HepG2 (cell line): ENCODE measurements at regions not wholly inside any gene's neighbourhood (a gene's known extent, or its start where the extent isn't known, plus 50 kb on each side); places are given as distances from the start of the nearest gene placed in this dataset.

ENCODE experiments used
- ATAC-seq: fragments of 200-7000 bp; cut with Tn5 transposase; 3 replicates; pipeline ENCODE4 v1.9.1; 2020; ENCODE audit warnings: mild to moderate bottlenecking, moderate library complexity
- BruUV-seq: library from RNA; stranded (reverse); fragments of 400-500 nt; replicated peaks from 2 replicates; lab custom pipeline; 2021; lab: Mats Ljungman, UMichigan
- CTCF ChIA-PET: fragments of 300-600 bp; formaldehyde crosslinking; extraction: SDS; loops from one replicate; lab custom pipeline; 2021; ENCODE audit warnings: low total read pairs, inconsistent platforms, low intra/inter-chr PET ratio; lab: Yijun Ruan, JAX
- POLR2A ChIA-PET: fragments of 350-600 bp; sonication (Branson Sonifier 250); formaldehyde crosslinking; loops from one replicate; lab custom pipeline; 2020; ENCODE audit warnings: antibody characterized with exemption, inconsistent platforms; lab: Yijun Ruan, JAX
- DNase-seq: peaks from one replicate; pipeline ENCODE4 v3.0.0-alpha.2; 2015; ENCODE audit warnings: low spot score
- FAIRE-seq: peaks from 3 replicates; lab custom pipeline; 2011; peaks lifted over from hg19 to GRCh38; lab: Jason Lieb, UNC
- H2AFZ ChIP-seq: one replicate; pipeline ENCODE4 v1.6.1; 2011; ENCODE audit warnings: low read length, inconsistent platforms
- H3K27ac ChIP-seq: fragments of 300-600 bp; 3 replicates; pipeline ENCODE4 v1.8.0; 2011; ENCODE audit warnings: mixed run types, mild to moderate bottlenecking, mixed read lengths, low read length, inconsistent platforms; ENCODE audit not compliant: insufficient read depth; ENCODE audit errors: extremely low read length
- H3K27me3 ChIP-seq, 2 experiments: fragments of 200-600 bp in 1 of 2; 2 replicates in 1 of 2; 3 replicates in 1 of 2; pipeline versions ENCODE4 v1.6.0 to v1.8.0; 2011; ENCODE audit warnings: low read length in 2 of 2, mild to moderate bottlenecking in 2 of 2, moderate library complexity in 2 of 2, inconsistent platforms in 1 of 2; ENCODE audit not compliant: insufficient read depth in 2 of 2, control insufficient read depth in 1 of 2
- H3K36me3 ChIP-seq, 2 experiments: fragments of 200-600 bp in 1 of 2; replicated peaks in 1 of 2; 2 replicates in 1 of 2; 3 replicates in 1 of 2; pipeline versions ENCODE4 v1.5.1 to v1.8.0; 2011; ENCODE audit warnings: low read length in 2 of 2, inconsistent platforms in 1 of 2; ENCODE audit not compliant: insufficient read depth in 2 of 2, control insufficient read depth in 1 of 2
- H3K4me1 ChIP-seq: 2 replicates; pipeline ENCODE4 v1.5.1; 2012; ENCODE audit warnings: low read length, inconsistent platforms; ENCODE audit not compliant: insufficient read depth
- H3K4me2 ChIP-seq: 2 replicates; pipeline ENCODE4 v1.6.0; 2011; ENCODE audit warnings: low read depth, low read length, inconsistent platforms
- H3K4me3 ChIP-seq, 3 experiments: fragments of 200-600 bp in 1 of 3; sonication (generic), shearing (Covaris generic) in 1 of 3; replicated peaks in 1 of 3; 2 replicates each; pipeline ENCODE4 v1.5.1; 2011 to 2016; ENCODE audit warnings: low read length in 3 of 3, inconsistent platforms in 2 of 3, low read depth in 2 of 3, mild to moderate bottlenecking in 2 of 3, control low read depth in 1 of 3, mixed read lengths in 1 of 3; ENCODE audit not compliant: insufficient read depth in 1 of 3
- H3K79me2 ChIP-seq: one replicate; pipeline ENCODE4 v1.6.1; 2011; ENCODE audit warnings: low read length, inconsistent platforms; ENCODE audit not compliant: insufficient read depth
- H3K9ac ChIP-seq: 2 replicates; pipeline ENCODE4 v1.6.0; 2011; ENCODE audit warnings: mild to moderate bottlenecking, low read depth, low read length, inconsistent platforms; ENCODE audit not compliant: insufficient read depth
- H3K9me3 ChIP-seq: 2 replicates; pipeline ENCODE4 v1.5.1; 2012; ENCODE audit warnings: mild to moderate bottlenecking, low read length
- H4K20me1 ChIP-seq: 2 replicates; pipeline ENCODE4 v1.6.0; 2011; ENCODE audit warnings: inconsistent platforms, mild to moderate bottlenecking, low read length, moderate library complexity; ENCODE audit not compliant: insufficient read depth
- ATRX ChIP-seq: sonication (generic); formaldehyde crosslinking; IDR thresholded peaks from 2 replicates; pipeline ENCODE4 v1.4.0; 2020; ENCODE audit warnings: missing genetic modification reagents, borderline replicate concordance
- CSRNP1 ChIP-seq: sonication (generic); formaldehyde crosslinking; IDR thresholded peaks from 2 replicates; pipeline ENCODE4 v1.8.1; 2023; ENCODE audit warnings: mild to moderate bottlenecking, missing genetic modification reagents
- KDM5A ChIP-seq: fragments of 200-600 bp; sonication (generic); IDR thresholded peaks from 2 replicates; pipeline ENCODE4 v1.7.0; 2018; ENCODE audit warnings: antibody characterized with exemption, mild to moderate bottlenecking, low read length, borderline replicate concordance
- KLF6 ChIP-seq: IDR thresholded peaks from 2 replicates; pipeline ENCODE4 v1.8.0; 2016; ENCODE audit warnings: missing biosample characterization, missing genetic modification reagents
- NCOA2 ChIP-seq: sonication (generic); formaldehyde crosslinking; IDR thresholded peaks from 2 replicates; pipeline ENCODE4 v1.8.0; 2022; ENCODE audit warnings: inconsistent platforms
- ZBTB4 ChIP-seq: sonication (generic); formaldehyde crosslinking; IDR thresholded peaks from 2 replicates; pipeline ENCODE4 v1.4.0; 2020; ENCODE audit warnings: missing genetic modification reagents, mild to moderate bottlenecking, borderline replicate concordance
- ZNF230 ChIP-seq: sonication (generic); formaldehyde crosslinking; IDR thresholded peaks from 2 replicates; pipeline ENCODE4 v1.4.0; 2020; ENCODE audit warnings: mild to moderate bottlenecking, missing genetic modification reagents
- ZNF33B ChIP-seq: sonication (generic); formaldehyde crosslinking; IDR thresholded peaks from 2 replicates; pipeline ENCODE4 v1.5.1; 2020; ENCODE audit warnings: mild to moderate bottlenecking, missing genetic modification reagents
- ZNF629 ChIP-seq: sonication (generic); formaldehyde crosslinking; conservative IDR thresholded peaks from 2 replicates; pipeline ENCODE4 v1.5.0; 2020; ENCODE audit warnings: missing genetic modification reagents
- WGBS: methylation state at CpG from one replicate; pipeline ENCODE4 v1.1.6; 2017; ENCODE audit warnings: low lambda C conversion rate; 5-methylcytosine and 5-hydroxymethylcytosine counted together
- in situ Hi-C: cut with HindIII; loops from 2 replicates; pipeline ENCODE4 v1.10.0; 2017; ENCODE audit warnings: low pct_unique_long_range_greater_than_20kb; ENCODE audit not compliant: extremely low pct_ligation_motif_present
- intact Hi-C: fragments of 100-400 bp; cut with micrococcal nuclease; formaldehyde crosslinking; loops from one replicate; pipeline ENCODE4 v1.10.0; 2022; ENCODE audit not compliant: unreplicated experiment
- TF ChIP-seq, protein P1 (sequence below): sonication (generic); formaldehyde crosslinking; IDR thresholded peaks from 2 replicates; pipeline ENCODE4 v1.5.1; 2020; ENCODE audit warnings: mild to moderate bottlenecking, missing genetic modification reagents

- Histone ChIP-seq H3K9ac (no peak overlapping the region), H3K27me3 (no peaks in the 10 kb centered on the region), H3K9me3 (peaks cover 18% of the 10 kb centered on the region), H3K27ac (no peak overlapping the region), H3K79me2 (no peaks in the 10 kb centered on the region), H3K4me2 (no peak overlapping the region), H3K36me3 (no peaks in the 10 kb centered on the region), H3K4me1 (no peaks in the 10 kb centered on the region), H2AFZ (no peak overlapping the region), H4K20me1 (no peaks in the 10 kb centered on the region), H3K4me3 (no peak overlapping the region)
- ATAC-seq (no peak), DNase-seq (no peak), FAIRE-seq (no peak)
- TF ChIP-seq ZBTB4 (CRISPR knock-in tag), result no peak
- no peak for TF ChIP-seq ZNF230 (CRISPR knock-in tag)
- TF ChIP-seq ZNF629 (CRISPR knock-in tag), result no peak
- TF ChIP-seq NCOA2 (CRISPR knock-in tag), result no peak
- TF ChIP-seq ZNF33B, result no peak
- TF ChIP-seq, protein P1, sequence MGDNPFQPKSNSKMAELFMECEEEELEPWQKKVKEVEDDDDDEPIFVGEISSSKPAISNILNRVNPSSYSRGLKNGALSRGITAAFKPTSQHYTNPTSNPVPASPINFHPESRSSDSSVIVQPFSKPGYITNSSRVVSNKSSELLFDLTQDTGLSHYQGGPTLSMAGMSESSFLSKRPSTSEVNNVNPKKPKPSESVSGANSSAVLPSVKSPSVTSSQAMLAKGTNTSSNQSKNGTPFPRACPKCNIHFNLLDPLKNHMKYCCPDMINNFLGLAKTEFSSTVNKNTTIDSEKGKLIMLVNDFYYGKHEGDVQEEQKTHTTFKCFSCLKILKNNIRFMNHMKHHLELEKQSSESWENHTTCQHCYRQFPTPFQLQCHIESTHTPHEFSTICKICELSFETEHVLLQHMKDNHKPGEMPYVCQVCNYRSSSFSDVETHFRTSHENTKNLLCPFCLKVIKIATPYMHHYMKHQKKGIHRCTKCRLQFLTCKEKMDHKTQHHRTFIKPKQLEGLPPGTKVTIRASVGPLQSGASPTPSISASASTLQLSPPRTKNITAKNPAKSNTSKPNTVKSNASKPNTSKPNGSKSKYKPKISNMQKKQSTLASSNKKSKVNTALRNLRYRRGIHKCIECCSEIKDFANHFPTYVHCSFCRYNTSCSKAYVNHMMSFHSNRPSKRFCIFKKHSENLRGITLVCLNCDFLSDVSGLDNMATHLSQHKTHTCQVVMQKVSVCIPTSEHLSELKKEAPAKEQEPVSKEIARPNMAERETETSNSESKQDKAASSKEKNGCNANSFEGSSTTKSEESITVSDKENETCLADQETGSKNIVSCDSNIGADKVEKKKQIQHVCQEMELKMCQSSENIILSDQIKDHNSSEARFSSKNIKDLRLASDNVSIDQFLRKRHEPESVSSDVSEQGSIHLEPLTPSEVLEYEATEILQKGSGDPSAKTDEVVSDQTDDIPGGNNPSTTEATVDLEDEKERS, result no peak
- no peak for TF ChIP-seq ATRX (CRISPR knock-in tag)
- no peak for TF ChIP-seq CSRNP1 (CRISPR knock-in tag)
- TF ChIP-seq KLF6 (CRISPR knock-in tag), result no peak
- no peak for TF ChIP-seq KDM5A
- in situ Hi-C loops, result no loop called here
- BruUV-seq, result no TSS peak
- CTCF ChIA-PET, result no interaction called here
- intact Hi-C loops, result no loop called here
- POLR2A ChIA-PET, result no interaction called here
- 83% methylated on average over 13 of the region's 13 CpGs for WGBS
Observed at GRCh38 chr14:83594874-83595273, 1935.1 kb upstream of the FLRT2 start.
